Panc1 (cell line): ENCODE measurements at regions not wholly inside any gene's neighbourhood (a gene's known extent, or its start where the extent isn't known, plus 50 kb on each side); places are given as distances from the start of the nearest gene placed in this dataset.

Experiments
- CTCF ChIP-seq: fragments of 450-650 bp; IDR thresholded peaks from 2 replicates; pipeline ENCODE4 v1.5.1; 2017; ENCODE audit warnings: mild to moderate bottlenecking
- REST ChIP-seq, 2 experiments: IDR thresholded peaks; 2 replicates each; pipeline ENCODE4 v1.6.1; 2011 to 2012; ENCODE audit warnings: low read depth in 2 of 2, control low read depth in 1 of 2, low read length in 1 of 2, mild to moderate bottlenecking in 1 of 2, moderate library complexity in 1 of 2; ENCODE audit not compliant: insufficient read depth in 1 of 2

GRCh38 chr13:71350886-71351285 is 516.1 kb downstream of the DACH1 start:
- TF ChIP-seq REST (IDR thresholded peaks at IDR 0.05; ENCODE audit: insufficient read depth in 1 of 2, low read depth in 2 of 2, low read length in 1 of 2), result no peak
- TF ChIP-seq CTCF, result no peak
